Thyroid gland (tissue), 4 donors: ENCODE measurements at regions not wholly inside any gene's neighbourhood (a gene's known extent, or its start where the extent isn't known, plus 50 kb on each side); places are given as distances from the start of the nearest gene placed in this dataset.

ENCODE experiments used
- DNase-seq, 2 donors: peaks; one replicate each; pipeline ENCODE4 v3.0.0-alpha.2; 2019
- H3K27ac ChIP-seq, 3 donors: fragments of 200-600 bp; sonication (generic); 1 replicate in 2 of 3; 2 replicates in 1 of 3; pipeline ENCODE4 v1.5.1; 2016 to 2019; ENCODE audit warnings: mild to moderate bottlenecking in 1 of 3, moderate library complexity in 1 of 3
- H3K27me3 ChIP-seq: fragments of 200-600 bp; sonication (generic); one replicate; pipeline ENCODE4 v1.5.1; 2019
- H3K36me3 ChIP-seq, 2 donors: fragments of 200-600 bp; sonication (generic); one replicate each; pipeline ENCODE4 v1.5.1; 2016 to 2019
- H3K4me1 ChIP-seq, 2 donors: fragments of 200-600 bp; sonication (generic); one replicate each; pipeline ENCODE4 v1.5.1; 2017 to 2019
- H3K4me3 ChIP-seq, 3 donors: fragments of 200-600 bp; sonication (generic); replicated peaks in 1 of 3; 1 replicate in 2 of 3; 2 replicates in 1 of 3; pipeline ENCODE4 v1.5.1; 2016; ENCODE audit warnings: mild to moderate bottlenecking in 1 of 3
- H3K9me3 ChIP-seq: fragments of 200-600 bp; sonication (generic); one replicate; pipeline ENCODE4 v1.5.1; 2017
- POLR2A ChIP-seq, 2 donors: fragments of 450-650 bp; IDR thresholded peaks; one replicate each; pipeline ENCODE4 v1.6.1; 2017; ENCODE audit warnings: antibody characterized with exemption in 2 of 2, mild to moderate bottlenecking in 2 of 2, moderate library complexity in 1 of 2
- WGBS, 2 donors: methylation state at CpG; one replicate each; pipeline ENCODE4 v1.1.5; 2017; 5-methylcytosine and 5-hydroxymethylcytosine counted together
- intact Hi-C: fragments of 100-400 bp; cut with DNase I; formaldehyde crosslinking; loops from one replicate; pipeline ENCODE4 v1.15.1; 2023
- TF ChIP-seq, protein P1 (sequence below), 6 experiments: fragments of 200-600 bp in 3 of 6; fragments of 450-650 bp in 3 of 6; sonication (generic) in 3 of 6; IDR thresholded peaks; one replicate each; pipeline ENCODE4 v1.5.1; 2016 to 2019; ENCODE audit warnings: antibody characterized with exemption in 6 of 6, mild to moderate bottlenecking in 2 of 6, inconsistent platforms in 1 of 6, moderate library complexity in 1 of 6

GRCh38 chr18:40243607-40244006 is 1711.4 kb upstream of the PIK3C3 start:
- 63 to 67% methylated on average over 1 of the region's 1 CpG for WGBS, 2 donors
- Histone ChIP-seq H3K4me1 (no peaks in the 10 kb centered on the region), H3K9me3 (no peaks in the 10 kb centered on the region), H3K4me3 (no peak overlapping the region), H3K36me3 (no peaks in the 10 kb centered on the region), H3K27me3 (no peaks in the 10 kb centered on the region), H3K27ac (no peak overlapping the region)
- DNase-seq: no peak
- TF ChIP-seq, protein P1, sequence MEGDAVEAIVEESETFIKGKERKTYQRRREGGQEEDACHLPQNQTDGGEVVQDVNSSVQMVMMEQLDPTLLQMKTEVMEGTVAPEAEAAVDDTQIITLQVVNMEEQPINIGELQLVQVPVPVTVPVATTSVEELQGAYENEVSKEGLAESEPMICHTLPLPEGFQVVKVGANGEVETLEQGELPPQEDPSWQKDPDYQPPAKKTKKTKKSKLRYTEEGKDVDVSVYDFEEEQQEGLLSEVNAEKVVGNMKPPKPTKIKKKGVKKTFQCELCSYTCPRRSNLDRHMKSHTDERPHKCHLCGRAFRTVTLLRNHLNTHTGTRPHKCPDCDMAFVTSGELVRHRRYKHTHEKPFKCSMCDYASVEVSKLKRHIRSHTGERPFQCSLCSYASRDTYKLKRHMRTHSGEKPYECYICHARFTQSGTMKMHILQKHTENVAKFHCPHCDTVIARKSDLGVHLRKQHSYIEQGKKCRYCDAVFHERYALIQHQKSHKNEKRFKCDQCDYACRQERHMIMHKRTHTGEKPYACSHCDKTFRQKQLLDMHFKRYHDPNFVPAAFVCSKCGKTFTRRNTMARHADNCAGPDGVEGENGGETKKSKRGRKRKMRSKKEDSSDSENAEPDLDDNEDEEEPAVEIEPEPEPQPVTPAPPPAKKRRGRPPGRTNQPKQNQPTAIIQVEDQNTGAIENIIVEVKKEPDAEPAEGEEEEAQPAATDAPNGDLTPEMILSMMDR (IDR thresholded peaks at IDR 0.05): no peak
- TF ChIP-seq POLR2A (IDR thresholded peaks at IDR 0.05): no peak
- intact Hi-C loops: no loop called here

DNA sequence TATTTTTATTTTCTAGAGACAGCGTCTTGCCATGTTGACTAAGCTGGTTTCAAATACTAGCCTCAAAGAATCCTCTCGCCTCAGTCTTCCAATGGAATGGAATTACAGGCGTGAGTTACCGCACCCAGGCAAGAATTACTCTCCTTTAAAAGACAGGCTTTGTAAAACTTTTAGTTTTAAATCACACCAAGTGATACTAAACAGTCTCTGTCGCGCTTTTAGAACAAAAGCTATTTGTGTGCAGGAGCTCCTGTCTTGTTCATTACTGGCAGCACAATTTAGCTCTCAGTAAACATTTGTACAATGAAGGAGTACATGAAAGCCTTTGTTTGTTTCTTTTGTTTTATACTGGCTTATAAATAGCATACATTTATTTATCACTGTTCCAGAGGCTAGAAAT is 1719.2 kb upstream of the PIK3C3 start:
- H3K27ac ChIP-seq: no peak overlapping the region
- 87 to 89% methylated on average over 6 of the region's 6 CpGs for WGBS, 2 donors
- no peaks in the 10 kb centered on the region for H3K36me3 ChIP-seq
- intact Hi-C loops: no loop called here
- no peaks in the 10 kb centered on the region for H3K9me3 ChIP-seq
- DNase-seq: no peak
- TF ChIP-seq, protein P1 (IDR thresholded peaks at IDR 0.05): no peak
- TF ChIP-seq POLR2A (IDR thresholded peaks at IDR 0.05): no peak
- H3K4me1 ChIP-seq: no peaks in the 10 kb centered on the region
- H3K4me3 ChIP-seq: no peak overlapping the region
- no peaks in the 10 kb centered on the region for H3K27me3 ChIP-seq

GRCh38 chr18:40235323-40235722 is 1719.7 kb upstream of the PIK3C3 start:
- WGBS, 2 donors: 90 to 91% methylated on average over 2 of the region's 2 CpGs
- H3K36me3 ChIP-seq: no peaks in the 10 kb centered on the region
- intact Hi-C loops: no loop called here
- no peaks in the 10 kb centered on the region for H3K27me3 ChIP-seq
- H3K4me1 ChIP-seq: no peaks in the 10 kb centered on the region
- TF ChIP-seq POLR2A (IDR thresholded peaks at IDR 0.05): no peak
- TF ChIP-seq, protein P1 (IDR thresholded peaks at IDR 0.05): no peak
- H3K9me3 ChIP-seq: no peaks in the 10 kb centered on the region
- no peak for DNase-seq
- no peak overlapping the region for H3K27ac ChIP-seq
- no peak overlapping the region for H3K4me3 ChIP-seq

GRCh38 chr18:40233931-40234616 is 1721.0 kb upstream of the PIK3C3 start:
- Histone ChIP-seq H3K36me3 (no peaks in the 10 kb centered on the region), H3K9me3 (no peaks in the 10 kb centered on the region), H3K27me3 (no peaks in the 10 kb centered on the region), H3K27ac (no peak overlapping the region), H3K4me3 (no peak overlapping the region), H3K4me1 (no peaks in the 10 kb centered on the region)
- intact Hi-C loops: no loop called here
- no peak for DNase-seq
- TF ChIP-seq, protein P1 (IDR thresholded peaks at IDR 0.05): no peak
- TF ChIP-seq POLR2A (IDR thresholded peaks at IDR 0.05): no peak

- no peaks in the 10 kb centered on the region for H3K36me3 ChIP-seq
- no peaks in the 10 kb centered on the region for H3K4me1 ChIP-seq
- DNase-seq: no peak
- 71 to 74% methylated on average over 1 of the region's 1 CpG for WGBS, 2 donors
- intact Hi-C loops: no loop called here
- H3K27me3 ChIP-seq: no peaks in the 10 kb centered on the region
- H3K4me3 ChIP-seq: no peak overlapping the region
- H3K9me3 ChIP-seq: no peaks in the 10 kb centered on the region
- TF ChIP-seq, protein P1 (IDR thresholded peaks at IDR 0.05): no peak
- no peak for TF ChIP-seq POLR2A (IDR thresholded peaks at IDR 0.05)
- H3K27ac ChIP-seq: no peak overlapping the region
Observed at GRCh38 chr18:40222776-40223175, 1732.3 kb upstream of the PIK3C3 start.
